Activated T-helper 1 cell treated with Interleukin-2 at 50 U/mL for 16 hours (primary cell): ENCODE measurements at regions not wholly inside any gene's neighbourhood (a gene's known extent, or its start where the extent isn't known, plus 50 kb on each side); places are given as distances from the start of the nearest gene placed in this dataset.

Experiments
- DNase-seq: peaks from one replicate; pipeline ENCODE4 v3.0.0-alpha.2; 2020; ENCODE audit warnings: low read depth

DNA sequence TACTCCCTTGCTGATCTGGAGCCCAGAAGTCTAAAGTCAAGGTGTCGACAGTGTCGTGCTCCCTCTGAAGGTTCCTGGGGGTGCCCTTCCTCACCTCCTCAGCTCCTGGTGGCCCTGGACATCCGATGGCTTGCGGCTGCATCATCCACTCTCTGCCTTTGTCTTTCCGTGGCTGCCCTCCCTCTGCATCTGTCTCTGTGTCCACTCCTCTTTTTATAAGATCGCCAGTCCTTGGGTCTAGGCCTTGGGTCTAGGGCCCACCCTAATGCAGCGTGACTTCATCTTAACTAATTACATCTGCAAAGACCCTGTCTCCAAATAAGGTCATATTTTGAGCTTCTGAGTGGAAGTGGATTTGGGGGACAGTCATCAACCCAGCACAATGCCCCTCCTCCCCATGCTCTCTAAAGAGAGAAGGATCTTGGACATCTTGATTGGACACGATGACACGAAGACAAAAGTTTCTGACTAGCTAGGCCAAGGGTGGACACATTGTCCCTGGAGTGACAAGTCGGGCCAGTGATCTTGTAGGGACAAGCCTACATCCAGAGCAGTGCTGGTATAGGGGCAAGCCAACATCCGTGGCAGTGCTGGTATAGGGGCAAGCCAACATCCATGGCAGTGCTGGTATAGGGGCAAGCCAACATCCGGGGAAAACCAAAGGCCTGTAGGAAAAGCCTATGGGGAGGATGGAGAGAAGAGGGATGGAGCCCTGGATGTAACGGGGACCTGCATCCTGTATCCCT, 93.9 kb upstream of the DIO3 start:
- no peak for DNase-seq

DNA sequence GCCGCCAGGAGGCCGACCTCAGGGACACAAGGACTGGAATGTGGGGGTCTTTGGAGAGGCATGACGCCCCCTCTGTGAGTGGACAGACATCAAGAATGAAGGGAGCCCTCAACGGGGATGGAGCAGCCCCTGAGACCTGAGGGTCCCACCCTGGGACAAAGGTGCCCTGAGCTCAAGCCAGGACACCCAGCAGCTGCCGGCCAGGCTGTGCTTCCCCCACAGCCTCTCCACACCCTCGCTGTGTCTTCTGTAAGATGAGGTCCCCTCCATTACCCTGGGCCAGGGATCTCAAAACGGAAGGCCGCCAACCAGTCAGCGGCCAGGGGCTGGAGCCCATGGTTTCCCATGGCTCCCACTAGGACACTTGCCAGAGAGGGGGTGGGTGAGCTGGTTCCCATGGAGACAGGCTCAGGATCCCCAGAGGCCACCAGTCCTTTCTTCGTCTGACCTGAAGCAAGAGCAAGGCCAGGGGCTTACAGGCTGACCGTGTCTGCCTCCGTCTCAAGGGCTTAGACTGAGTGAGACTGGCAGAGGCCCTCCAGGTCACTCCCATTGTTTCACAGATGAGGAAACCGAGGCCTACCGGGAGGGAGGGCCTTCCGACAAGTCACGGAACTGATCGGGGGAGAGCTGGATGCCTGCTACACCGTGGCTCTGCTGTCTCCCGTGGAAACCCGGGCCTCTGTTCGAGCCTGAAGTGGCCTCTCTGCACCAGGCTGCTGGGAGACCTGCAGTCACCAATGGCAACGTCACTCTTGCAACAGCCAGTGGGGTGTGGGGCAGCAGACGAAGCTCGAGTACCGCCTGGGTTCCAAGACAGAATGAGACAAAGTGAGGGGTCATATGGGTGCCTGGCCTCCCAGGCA, 91.7 kb upstream of the DIO3 start:
- DNase-seq, result no peak

DNA sequence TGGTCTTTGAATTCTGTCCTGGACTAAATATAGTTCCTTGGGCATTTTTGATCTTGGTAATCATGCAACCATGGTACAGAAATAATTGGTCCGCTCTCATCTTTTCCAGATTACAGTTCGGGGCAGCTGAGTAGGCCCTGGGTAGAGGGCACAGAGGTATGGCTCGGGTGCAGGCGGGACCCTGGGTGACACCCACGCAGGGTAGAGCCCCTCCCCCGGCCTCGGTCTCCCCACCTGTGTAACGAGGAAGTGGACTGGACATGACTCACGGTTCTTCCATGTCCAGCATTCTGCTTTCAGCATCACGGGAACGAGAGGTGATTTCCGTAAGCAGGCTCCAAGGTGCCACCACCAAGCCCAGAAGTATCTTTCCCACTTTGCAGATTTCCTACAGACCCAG, 91.0 kb upstream of the DIO3 start:
- DNase-seq, result no peak

DNA sequence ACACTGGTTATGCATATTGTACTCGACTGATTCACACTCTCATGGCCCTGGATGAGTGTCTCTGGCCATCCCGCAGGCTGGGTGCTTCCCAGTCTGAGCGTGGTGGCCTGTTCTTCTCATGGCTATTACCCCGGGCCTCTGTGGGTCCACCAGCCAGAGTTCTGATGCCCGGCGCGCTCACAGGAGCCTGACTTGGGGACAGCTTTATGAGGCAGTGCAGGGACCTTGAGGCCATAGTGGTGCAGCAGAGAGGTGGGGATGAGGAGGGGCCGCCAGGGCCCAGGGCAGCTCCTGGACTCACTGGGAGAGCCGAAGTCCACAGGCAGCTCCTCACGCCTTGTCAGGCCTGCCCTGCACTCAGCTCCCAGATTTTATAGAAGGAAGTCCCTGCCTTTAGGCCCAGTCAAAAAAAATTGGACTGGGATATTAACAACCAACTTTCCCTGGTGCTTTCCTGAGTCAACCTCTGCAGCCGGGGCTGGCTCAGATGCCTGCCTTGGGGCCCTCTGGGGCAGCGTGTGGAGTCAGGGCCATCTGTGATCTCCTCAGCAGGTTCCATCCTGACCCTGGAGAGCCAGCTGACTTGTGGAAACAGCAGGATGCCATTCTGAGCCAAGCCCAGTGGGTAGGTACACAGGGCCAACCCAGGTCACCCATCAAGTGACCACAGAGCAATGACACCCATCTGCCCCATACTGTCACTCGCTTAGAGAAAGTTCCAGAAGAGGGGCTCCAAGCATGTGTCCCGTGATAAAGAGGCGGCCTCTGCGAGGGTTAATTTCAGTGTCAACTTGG, 89.4 kb upstream of the DIO3 start:
- DNase-seq, result no peak

DNA sequence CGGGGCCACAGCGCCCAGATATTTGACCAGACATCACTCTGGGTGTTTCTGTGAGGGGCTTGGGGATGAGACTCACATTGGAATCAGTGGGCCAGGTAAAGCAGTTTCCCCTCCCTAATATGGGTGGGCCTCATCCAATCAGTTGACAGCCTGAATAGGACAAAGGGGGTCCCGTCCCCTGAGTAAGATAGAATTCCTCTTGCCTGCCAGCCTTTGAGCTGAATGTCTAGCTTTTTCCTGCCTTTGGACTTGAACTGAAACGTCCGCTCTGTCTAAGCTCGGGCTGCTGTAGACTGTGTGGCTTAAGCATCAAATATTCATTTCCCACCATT, 88.8 kb upstream of the DIO3 start:
- no peak for DNase-seq

DNA sequence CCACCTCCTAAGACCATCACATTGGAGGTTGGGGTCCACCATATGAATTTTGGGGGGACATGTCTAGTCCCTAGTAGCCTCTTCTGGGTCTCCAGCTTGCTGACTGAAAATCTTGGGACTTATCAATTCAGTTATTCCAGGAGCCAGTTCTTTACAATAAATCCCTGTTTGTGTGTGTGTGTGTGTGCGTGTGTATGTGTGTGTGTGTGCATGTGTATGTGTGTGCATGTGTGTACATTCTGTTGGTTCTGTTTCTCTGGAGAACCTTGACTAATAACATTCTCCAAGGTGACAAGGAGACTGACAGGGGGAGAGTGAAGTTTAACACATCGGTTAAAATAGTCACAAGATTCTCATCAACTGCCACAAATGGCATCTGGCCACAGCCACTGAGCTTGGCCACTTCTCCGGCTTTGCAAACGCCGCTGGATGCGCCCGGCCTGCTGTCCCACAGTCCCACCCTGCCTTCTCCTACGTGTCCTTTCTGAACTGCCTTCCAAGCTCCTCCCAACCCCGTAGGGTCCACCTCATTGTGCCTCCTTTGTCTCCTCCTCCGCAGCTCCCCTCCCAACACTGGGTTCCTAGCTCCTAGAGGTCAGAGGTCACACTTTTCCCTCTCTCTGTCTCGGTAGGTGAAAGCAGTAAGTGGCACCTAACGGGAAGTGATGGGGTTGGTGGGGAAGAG, 88.1 kb upstream of the DIO3 start:
- no peak for DNase-seq

DNA sequence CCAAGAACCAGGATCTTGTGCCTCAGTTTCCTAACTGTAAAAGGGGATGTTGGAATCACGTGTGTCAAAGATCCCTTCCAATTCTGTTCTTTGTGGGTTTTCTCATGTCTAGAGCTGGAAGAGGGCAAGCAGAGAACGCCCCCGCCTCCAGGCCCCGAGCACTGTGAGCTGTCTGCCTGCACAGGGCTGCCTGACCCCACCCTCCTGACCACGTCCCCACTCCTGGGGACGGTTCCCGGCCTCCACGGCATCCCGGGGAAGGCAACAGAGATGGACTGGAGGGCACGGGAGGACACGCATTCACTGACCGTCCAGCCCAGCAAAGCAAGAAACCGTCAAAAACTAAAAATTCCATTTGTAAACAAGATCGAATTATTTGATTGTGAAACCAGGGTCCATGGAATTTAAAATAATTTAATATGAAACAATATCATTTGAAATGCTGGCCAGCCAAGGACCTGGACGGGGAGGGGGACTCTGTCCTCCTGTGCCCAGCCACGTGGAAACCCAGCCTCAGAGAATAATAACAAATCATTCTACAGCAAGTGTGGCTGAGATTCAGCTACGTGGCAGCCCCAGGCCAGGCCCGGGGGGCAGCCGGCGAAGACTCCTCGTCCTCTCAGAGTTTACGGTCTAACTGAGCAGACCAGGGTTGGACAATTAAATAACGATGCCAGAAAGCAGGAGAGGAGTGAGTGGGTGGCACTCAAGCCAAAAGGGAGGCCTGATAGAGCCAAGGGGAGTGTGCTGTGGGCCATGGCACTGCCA, 87.3 kb upstream of the DIO3 start:
- DNase-seq, result no peak

DNA sequence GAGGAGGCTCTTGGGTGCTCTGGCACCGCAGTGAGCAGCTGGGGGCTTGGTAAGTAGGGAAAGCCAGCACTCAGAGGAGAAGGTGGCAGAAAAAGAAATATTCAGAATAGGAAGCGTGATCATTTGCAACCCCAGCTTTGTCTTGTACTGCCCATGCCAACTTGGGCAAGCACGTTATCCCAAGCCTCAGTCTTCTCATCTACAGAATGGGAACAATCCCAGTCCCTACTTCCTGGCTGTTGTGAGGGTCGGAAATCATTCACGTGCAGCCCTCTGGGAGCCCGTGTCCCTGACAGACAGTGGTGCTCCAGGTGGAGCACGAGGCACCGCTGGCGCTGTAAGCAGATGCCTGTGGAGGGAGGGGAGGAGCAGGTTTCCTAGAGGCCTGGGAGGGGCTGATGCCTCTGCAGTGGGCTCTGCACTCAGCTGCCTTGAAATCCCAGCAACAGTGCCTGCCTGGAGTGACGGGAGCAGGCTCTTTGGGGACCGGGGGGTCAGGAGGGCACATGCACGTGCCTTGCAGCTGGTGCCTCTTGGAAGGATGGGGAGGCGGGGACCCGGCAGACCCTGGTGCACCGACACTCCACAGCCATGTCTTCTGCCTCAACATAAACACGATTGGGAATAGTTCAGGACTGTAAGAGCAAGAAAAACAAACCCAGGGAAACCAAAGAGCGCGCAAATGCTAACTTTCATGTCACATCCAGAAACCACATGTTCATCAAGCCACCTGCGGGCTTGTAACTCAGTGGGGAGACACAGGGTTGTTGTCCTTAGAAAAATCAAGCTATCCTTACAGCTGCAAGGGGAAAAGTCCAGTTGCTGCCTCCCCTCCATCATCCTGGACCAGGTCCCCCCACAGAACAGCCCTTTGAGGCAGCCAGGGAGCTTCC, 86.5 kb upstream of the DIO3 start:
- no peak for DNase-seq

DNA sequence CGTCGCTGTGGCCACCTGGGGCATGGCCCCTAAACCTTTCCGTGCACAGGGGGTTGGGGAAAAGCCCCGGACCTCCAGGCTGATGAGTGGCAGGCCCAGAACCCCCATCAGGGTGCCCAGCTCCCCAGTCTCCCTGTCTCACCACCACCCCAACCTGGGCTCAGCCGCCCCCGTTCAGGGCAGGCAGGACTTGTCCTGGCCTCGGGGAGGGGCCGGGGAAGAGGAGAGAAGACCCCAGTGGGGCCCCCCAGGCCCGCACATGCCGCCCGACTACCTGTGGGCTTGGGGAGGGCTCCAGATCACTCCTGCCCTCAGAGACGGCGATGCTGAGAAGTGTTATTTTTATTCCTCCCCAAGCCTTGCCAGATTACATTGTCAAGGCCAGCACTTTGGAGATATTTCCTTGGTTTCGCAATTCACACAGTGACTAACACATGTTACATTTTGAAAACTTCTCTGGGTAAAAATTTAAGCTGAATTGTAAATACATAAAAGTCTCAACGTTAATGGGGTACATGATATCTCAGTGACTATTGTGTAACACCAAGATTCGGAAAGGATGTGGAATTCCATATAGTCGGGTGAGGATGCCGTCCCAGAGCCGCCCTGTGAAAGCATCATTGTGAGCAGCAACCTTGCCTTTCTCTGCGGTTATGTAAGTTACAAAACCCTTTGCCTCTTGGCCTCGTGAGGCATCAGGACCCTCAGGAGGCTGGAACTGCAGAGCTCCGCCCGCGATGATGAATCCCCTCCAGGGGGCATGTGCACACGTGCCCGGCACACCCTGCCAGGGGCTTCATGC, 85.6 kb upstream of the DIO3 start:
- DNase-seq, result no peak

DNA sequence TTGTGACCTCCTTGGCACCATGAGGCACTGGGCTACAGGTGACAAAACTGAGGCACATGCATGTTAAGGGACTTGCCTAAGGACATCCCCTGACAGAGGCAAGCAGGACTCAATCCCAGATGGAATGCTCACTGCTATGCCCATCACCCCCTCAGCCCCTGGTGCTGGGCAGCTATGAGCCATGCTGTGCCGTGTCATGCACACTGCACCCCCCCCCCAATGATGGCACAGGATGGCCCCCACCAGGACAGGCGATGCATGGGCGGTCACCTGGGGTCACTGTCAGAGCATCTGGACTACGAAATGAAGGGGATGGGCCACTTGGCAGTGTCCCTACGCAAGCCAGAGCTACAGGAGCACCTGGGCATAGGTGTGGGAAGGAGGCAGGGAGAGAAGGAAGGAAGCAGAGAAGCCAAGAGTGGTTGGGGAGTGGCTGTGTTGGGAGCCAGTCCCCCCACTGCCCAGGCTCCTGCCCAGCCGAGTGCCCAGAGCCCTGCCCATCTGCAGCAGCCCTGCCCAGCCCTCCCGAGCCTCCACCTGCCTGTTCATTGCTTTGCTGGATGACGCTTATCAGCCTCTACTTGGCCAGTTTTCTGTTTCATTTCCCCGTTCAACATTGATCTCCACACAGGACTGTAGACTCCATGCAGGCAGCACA, 84.9 kb upstream of the DIO3 start:
- no peak for DNase-seq

DNA sequence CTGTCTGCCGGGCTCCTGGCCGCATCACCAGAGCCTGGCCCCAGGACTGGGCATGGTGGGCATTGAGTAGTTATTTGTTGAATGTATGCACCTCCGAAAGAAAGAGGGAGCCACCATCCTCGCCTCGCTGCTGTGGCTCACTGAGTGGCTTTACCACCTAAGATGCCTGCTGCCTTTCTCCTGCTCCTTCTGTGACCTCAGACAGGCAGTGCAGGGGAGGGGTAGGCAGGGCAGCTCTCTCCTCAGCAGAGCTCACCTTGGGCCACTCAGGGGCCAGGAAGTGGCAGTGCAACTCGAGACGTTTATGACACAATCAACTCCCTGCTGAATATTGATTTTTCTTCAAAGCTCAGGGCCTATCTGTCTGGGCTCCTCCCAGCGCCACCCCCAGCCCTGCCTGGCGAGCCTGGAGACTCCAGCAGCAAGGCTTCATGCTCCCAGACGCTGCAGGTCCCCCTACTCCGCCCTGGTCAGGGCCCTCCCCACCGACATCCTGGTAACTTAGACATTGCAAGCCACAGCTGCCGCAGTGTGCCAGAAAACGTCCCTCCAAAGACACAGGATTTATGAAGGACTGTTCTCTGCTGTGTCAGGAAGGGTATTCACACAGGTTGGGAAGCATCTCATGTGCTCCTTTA, 84.3 kb upstream of the DIO3 start:
- no peak for DNase-seq

DNA sequence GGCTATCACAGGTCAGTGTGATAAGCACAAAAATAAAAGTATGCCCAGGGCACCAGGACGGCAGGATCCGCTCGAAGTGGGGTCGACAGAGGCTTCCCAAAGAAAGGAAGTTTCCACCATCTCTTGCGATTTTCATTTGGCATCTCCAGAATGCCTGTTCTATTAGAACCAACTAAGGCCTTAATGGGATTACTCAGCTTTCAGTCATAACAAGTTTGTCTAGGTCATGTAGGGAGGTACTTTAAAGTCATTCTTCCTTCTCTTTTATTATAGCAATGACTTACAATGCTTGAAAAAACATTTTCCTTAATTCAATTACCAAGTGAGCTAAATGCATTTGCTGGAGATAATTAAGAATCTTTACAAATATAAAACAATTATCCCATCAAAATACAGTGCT, 83.6 kb upstream of the DIO3 start:
- no peak for DNase-seq

DNA sequence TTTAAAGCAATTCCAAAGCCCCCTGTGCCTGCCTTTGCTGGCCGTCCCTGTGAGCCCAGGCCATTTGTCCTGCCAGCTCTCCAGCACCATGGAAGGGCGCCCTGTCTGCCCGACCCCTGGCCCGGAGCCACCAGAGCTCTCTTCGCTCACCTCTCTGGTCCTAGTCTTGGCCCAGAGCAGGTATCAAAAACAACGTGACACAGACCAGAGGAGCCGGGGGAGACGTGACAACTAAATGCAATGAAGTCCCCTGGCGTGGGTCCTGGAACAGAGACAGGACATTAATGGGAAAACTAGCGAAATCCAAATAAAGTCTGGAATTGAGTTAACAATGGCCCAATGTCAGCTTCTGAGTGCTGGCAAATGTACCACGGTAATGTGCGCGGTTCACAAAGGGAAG, 83.2 kb upstream of the DIO3 start:
- DNase-seq, result no peak

DNA sequence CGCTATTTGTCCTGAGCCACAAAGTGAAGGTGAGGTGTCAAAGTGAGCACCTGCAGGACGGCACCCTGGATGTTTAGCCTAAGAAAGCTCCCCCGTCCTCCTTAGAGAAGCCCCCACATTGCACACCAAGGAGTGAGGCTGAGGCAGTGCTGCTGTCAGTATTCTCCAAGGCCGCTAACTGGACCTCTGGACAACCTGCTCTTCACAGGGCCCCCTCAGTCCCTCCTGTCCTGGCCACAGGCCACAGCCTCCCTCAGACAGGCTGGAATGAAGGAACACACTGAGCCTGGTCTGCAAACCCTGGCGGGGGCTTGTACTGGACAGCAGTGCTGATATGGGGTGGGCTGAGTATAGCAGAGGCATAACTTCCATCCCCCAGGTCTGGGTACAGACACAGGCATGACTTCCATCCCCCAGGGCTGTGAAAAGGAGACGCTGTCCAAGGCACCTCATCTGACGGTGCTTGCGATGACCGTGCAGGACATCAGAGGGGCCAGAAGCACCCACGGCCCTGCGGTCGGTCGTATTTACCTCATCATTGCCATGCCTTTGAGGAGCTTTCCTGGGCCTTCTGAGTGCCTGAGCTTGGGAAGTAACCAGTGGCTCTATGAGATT, 82.4 kb upstream of the DIO3 start:
- no peak for DNase-seq

DNA sequence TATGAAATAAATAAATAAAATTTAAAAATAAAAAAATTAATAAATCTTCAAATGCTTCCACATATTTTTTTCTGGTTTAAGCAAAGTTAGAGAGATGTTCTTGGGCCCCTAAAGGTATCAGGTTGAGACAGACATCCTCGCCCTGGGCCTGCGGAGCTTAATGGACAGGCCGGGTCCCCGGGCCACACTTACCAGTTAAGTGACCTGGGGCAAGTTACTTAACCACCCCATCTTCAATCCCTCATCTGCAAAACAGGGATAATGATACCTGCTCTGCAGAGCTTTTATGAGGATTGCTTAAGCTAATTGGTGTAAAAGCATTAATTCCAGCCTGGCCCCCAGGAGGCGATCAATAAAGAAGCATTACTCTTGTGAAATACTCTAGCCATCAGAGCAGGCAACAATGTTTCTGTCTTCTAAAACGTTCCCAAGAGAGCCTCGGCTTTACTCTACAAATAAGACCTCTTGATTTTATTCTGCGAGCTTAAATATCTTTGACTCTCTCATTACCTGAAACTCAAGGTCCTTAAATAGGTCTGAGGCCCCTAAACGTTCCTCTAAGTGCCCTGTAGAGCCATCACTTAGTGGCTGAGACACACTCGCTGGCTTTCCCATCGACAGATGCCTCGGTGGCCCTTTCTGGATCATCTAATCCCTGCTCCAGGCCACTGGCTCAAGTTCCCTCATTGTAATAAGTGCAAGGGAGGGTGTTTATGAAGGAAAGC, 81.1 kb upstream of the DIO3 start:
- no peak for DNase-seq

DNA sequence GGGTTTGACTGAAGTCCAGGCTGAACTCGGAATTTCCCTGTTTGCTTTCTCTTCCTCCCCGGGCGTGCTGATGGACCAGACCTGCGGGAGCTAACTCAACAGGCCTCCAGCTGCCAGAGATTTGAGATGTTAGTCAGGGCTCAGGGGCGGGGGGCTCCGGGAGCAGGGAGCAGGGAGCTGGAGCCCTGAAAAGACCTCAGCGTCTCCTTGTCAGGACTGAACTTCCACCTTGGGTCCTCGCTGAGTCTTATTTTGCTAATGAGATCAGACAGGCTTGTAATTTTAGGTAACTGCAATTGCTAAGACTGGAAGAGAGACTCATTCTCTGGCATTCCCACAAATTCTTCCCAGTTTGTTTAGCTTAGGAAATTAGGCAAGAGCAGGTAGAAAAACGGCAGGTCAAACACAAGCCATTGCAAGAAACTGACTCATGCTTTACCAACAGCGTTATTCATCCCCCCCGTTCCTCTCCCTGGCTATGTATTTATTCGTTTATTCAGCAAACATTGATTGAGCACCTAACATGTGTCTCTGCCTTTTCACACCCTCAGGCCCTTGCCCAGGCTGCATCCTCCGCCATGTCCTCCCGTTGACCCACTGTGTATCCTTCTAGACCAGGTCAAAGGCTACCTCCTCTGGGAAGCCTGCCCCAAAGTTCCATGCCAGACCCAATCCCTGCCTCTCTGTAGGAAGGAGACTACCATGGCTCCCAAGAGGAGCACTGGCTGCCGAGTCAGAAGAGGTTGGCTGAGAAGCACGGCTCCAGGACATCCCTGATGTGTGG, 80.4 kb upstream of the DIO3 start:
- no peak for DNase-seq

DNA sequence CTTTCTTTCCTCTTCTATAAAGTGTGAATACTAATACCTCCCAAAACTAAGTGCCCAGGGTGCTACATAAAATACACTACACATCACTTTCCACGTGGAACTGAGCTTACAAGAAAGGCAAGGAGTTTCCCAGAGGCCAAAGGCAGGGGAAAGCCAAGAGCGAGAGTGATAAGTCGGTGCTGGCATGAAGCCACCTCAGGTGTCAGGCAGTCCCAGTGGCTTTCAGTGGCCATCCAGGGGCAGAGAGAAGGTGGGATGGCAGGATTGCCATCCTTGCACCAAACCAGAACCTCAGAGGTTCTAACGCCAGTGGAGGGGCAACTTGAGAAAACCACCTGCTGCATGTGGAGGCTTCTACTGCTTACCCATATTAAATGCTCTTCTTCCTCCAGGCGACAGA, 79.7 kb upstream of the DIO3 start:
- no peak for DNase-seq
